Gastroesophageal sphincter (tissue), 4 donors: ENCODE measurements at regions not wholly inside any gene's neighbourhood (a gene's known extent, or its start where the extent isn't known, plus 50 kb on each side); places are given as distances from the start of the nearest gene placed in this dataset.
A peak's percentile ranks its signal among the peaks of the same experiment; 100 is the strongest.

Source experiments
- ATAC-seq: fragments of 150-250 bp; one replicate; pipeline ENCODE4 v1.9.1; 2016; ENCODE audit warnings: mild to moderate bottlenecking, moderate library complexity
- H3K27ac ChIP-seq, 4 donors: fragments of 200-600 bp; sonication (generic) in 3 of 4; 1 replicate in 3 of 4; 2 replicates in 1 of 4; pipeline ENCODE4 v1.5.1; 2016 to 2019
- H3K27me3 ChIP-seq: fragments of 200-600 bp; sonication (generic); one replicate; pipeline ENCODE4 v1.5.1; 2019
- H3K36me3 ChIP-seq, 2 donors: fragments of 200-600 bp; sonication (generic); one replicate each; pipeline ENCODE4 v1.5.1; 2019; ENCODE audit warnings: control low read depth in 1 of 2
- H3K4me1 ChIP-seq, 3 donors: fragments of 200-600 bp; sonication (generic); 1 replicate in 2 of 3; 2 replicates in 1 of 3; pipeline ENCODE4 v1.5.1; 2016 to 2019; ENCODE audit warnings: control low read depth in 2 of 3
- H3K4me3 ChIP-seq, 2 donors: fragments of 200-600 bp; sonication (generic); one replicate each; pipeline ENCODE4 v1.5.1; 2019; ENCODE audit warnings: mild to moderate bottlenecking in 1 of 2, moderate library complexity in 1 of 2
- H3K9me3 ChIP-seq, 3 donors: fragments of 200-600 bp; sonication (generic); one replicate each; pipeline ENCODE4 v1.5.1; 2017 to 2019; ENCODE audit warnings: control low read depth in 2 of 3
- EP300 ChIP-seq: sonication (generic); formaldehyde crosslinking; IDR thresholded peaks from one replicate; pipeline ENCODE4 v1.6.1; 2017; ENCODE audit warnings: antibody characterized with exemption, mild to moderate bottlenecking
- POLR2A ChIP-seq, 2 donors: fragments of 450-650 bp; IDR thresholded peaks; one replicate each; pipeline ENCODE4 v1.6.1; 2017; ENCODE audit warnings: antibody characterized with exemption in 2 of 2, mild to moderate bottlenecking in 2 of 2, moderate library complexity in 1 of 2
- POLR2AphosphoS5 ChIP-seq: sonication (generic); formaldehyde crosslinking; IDR thresholded peaks from one replicate; pipeline ENCODE4 v1.6.1; 2017; ENCODE audit warnings: antibody characterized with exemption
- WGBS, 2 donors: methylation state at CpG; one replicate each; pipeline ENCODE4 v1.1.5; 2018; ENCODE audit warnings: low coverage in 1 of 2; 5-methylcytosine and 5-hydroxymethylcytosine counted together
- TF ChIP-seq, protein P1 (sequence below), 4 experiments: fragments of 200-600 bp in 2 of 4; fragments of 450-650 bp in 2 of 4; sonication (generic) in 1 of 4; IDR thresholded peaks; one replicate each; pipeline ENCODE4 v1.5.1; 2017 to 2019; ENCODE audit warnings: antibody characterized with exemption in 4 of 4, mild to moderate bottlenecking in 2 of 4, moderate library complexity in 2 of 4

DNA sequence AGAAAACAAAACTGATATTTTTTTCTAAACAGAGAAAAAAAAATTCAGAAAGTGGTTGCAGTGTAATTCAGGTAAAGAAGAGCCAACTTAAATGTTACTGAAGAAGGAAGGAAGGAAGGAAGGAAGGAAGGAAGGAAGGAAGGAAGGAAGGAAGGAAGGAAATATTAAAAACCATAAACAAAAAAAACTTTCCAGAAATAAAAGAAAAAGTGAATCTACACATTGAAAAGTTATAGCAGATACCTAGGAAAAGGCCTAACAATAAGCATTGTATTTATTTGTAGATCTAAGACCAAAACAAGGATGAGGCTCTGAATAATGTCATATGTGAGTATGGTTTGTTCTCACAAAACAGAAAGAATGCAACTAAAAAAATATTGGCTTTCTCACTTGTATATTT lies 345.4 kb upstream of the NR5A2 start:
- TF ChIP-seq POLR2AphosphoS5: no peak
- no peak for TF ChIP-seq POLR2A (IDR thresholded peaks at IDR 0.05)
- no peak for TF ChIP-seq EP300
- TF ChIP-seq, protein P1, sequence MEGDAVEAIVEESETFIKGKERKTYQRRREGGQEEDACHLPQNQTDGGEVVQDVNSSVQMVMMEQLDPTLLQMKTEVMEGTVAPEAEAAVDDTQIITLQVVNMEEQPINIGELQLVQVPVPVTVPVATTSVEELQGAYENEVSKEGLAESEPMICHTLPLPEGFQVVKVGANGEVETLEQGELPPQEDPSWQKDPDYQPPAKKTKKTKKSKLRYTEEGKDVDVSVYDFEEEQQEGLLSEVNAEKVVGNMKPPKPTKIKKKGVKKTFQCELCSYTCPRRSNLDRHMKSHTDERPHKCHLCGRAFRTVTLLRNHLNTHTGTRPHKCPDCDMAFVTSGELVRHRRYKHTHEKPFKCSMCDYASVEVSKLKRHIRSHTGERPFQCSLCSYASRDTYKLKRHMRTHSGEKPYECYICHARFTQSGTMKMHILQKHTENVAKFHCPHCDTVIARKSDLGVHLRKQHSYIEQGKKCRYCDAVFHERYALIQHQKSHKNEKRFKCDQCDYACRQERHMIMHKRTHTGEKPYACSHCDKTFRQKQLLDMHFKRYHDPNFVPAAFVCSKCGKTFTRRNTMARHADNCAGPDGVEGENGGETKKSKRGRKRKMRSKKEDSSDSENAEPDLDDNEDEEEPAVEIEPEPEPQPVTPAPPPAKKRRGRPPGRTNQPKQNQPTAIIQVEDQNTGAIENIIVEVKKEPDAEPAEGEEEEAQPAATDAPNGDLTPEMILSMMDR (IDR thresholded peaks at IDR 0.05): no peak
- H3K27me3 ChIP-seq: no peaks in the 10 kb centered on the region
- no peak for ATAC-seq
- no peaks in the 10 kb centered on the region for H3K4me1 ChIP-seq
- H3K9me3 ChIP-seq: no peaks in the 10 kb centered on the region
- no peak overlapping the region for H3K27ac ChIP-seq
- H3K36me3 ChIP-seq: no peaks in the 10 kb centered on the region
- no peak overlapping the region for H3K4me3 ChIP-seq

DNA sequence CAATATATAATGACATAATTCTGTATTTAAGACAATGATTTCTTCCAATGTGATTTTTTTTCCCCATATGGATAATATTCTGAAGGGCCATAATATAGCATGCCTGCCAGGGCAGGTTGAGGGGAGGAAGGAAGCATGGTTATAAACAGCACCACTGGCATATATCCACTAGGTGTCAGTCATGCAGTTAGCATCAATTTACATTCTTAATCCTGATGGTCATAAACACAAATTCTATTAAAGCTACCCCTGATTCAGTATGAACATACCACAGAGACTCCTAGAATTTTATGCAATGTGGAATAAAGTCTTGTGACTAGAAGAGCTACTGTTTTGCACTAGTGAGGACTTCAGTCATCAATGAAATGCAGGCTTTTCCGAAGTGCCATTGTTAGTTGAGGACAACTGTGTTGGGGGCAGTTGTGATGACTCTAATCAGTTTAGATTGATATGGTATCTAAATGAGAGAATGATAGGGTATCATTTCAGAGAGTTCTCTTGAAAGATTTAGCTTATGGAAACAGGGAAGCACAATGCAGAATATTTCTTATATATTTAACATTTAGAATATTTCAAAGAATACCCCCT lies 342.7 kb upstream of the NR5A2 start:
- Histone ChIP-seq H3K4me3 (no peak overlapping the region), H3K4me1 (no peaks in the 10 kb centered on the region), H3K9me3 (no peaks in the 10 kb centered on the region), H3K36me3 (no peaks in the 10 kb centered on the region), H3K27ac (no peak overlapping the region), H3K27me3 (no peaks in the 10 kb centered on the region)
- no peak for ATAC-seq
- TF ChIP-seq, protein P1 (IDR thresholded peaks at IDR 0.05): peak in 3 of 4 experiments; percentile 50 to 59 (median 53)
- no peak for TF ChIP-seq POLR2A (IDR thresholded peaks at IDR 0.05)
- 71 to 82% methylated on average over 1 of the region's 1 CpG for WGBS, 2 donors

DNA sequence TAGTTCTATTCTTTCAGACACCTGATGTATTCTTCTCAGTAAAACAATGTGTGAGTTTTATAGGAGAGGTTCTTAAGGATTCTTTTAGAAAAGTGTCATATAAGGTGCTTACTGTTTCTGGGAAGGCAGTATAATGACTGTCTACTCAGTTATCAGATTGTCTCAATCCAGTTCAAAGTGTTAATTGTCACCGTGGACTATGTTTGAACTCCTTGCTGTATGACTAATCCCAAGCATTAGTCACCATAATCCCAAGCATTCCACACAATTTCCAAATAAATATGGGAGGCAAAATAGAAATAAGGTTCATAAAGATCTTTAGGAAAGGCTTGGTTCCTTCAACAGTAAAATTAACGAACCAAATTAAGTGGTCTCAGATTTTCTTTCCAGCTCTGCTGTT lies 342.1 kb upstream of the NR5A2 start:
- no peaks in the 10 kb centered on the region for H3K27me3 ChIP-seq
- H3K4me1 ChIP-seq: no peaks in the 10 kb centered on the region
- WGBS, 2 donors: 42 to 49% methylated on average over 2 of the region's 2 CpGs
- H3K9me3 ChIP-seq: no peaks in the 10 kb centered on the region
- no peak overlapping the region for H3K27ac ChIP-seq
- no peak overlapping the region for H3K4me3 ChIP-seq
- ATAC-seq: no peak
- TF ChIP-seq POLR2AphosphoS5 (peak; percentile 5), EP300 (no peak)
- H3K36me3 ChIP-seq: no peaks in the 10 kb centered on the region

DNA sequence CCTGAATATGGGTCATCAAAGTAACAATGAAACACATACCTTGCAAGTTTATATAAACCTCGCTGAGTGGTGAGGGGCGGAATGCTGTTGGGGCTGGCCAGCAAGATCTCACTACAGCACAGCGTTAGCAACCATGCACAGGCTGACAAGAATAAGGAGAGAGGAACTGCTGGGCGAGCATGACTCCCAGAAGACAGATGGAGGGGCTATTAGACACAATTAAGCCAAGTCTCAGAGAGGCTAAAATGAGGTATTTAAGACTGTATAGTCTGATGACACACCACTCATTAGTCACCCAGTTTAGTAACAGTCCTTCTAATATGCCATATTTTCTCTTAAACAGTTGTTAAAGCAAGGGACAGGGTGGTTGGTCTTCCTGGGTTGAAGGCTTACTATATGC lies 340.2 kb upstream of the NR5A2 start:
- H3K9me3 ChIP-seq: no peaks in the 10 kb centered on the region
- no peaks in the 10 kb centered on the region for H3K36me3 ChIP-seq
- no peaks in the 10 kb centered on the region for H3K4me1 ChIP-seq
- H3K27me3 ChIP-seq: no peaks in the 10 kb centered on the region
- no peak for ATAC-seq
- TF ChIP-seq POLR2AphosphoS5 (no peak), EP300 (no peak)
- TF ChIP-seq, protein P1 (IDR thresholded peaks at IDR 0.05): no peak
- WGBS, 2 donors: 27 to 60% methylated on average over 2 to 4 of the region's 4 CpGs
- no peak overlapping the region for H3K4me3 ChIP-seq
- no peak overlapping the region for H3K27ac ChIP-seq

DNA sequence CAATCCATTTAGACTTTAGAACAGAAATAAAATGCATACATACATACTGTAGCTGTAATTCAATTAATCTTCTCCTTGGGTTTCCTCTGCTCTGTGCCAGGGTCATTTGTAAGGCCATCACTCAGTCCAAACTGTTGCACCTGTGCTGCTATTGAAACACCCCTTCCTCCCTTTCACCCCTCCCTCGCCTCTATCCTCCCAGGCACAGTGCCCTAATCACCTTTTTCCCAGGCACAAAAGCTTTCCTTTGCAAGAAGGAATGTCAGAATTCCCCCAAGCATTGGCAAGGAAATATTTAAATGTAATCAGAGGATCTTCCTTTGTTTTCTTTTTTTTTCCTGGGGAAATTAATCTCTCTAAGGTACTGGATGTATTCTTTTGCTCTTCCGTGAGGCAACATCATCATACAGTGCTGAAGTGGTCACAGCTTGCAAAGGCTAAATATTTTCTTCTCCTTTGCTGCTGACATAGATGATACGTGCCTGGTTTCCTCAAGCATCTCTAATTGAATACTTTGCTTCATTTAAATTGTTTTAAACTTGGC lies 339.3 kb upstream of the NR5A2 start:
- Histone ChIP-seq H3K4me3 (no peak overlapping the region), H3K27ac (no peak overlapping the region), H3K27me3 (no peaks in the 10 kb centered on the region), H3K4me1 (no peaks in the 10 kb centered on the region), H3K9me3 (no peaks in the 10 kb centered on the region), H3K36me3 (no peaks in the 10 kb centered on the region)
- 0 to 46% methylated on average over 1 to 3 of the region's 3 CpGs for WGBS, 2 donors
- no peak for ATAC-seq
- TF ChIP-seq EP300: no peak

DNA sequence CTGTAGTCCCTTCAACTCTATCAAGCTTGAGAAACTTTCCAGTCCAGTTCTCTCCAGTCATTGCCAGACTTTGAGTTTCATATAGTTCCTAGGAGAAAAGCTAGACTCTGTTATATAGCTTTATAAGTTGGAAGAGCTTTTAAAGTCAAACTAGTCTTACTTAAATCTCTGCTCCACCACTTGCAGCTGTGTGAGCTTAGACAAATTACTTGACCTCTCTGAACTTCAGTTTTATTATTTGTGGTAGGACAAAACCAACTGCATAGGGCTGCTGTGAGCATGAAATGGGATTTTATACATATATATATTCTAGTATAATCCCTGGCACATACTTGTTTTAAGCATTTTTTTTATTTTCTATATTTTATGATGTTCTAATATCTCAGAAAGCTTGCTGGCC lies 338.7 kb upstream of the NR5A2 start:
- no peaks in the 10 kb centered on the region for H3K4me1 ChIP-seq
- no peaks in the 10 kb centered on the region for H3K36me3 ChIP-seq
- no peak overlapping the region for H3K4me3 ChIP-seq
- TF ChIP-seq EP300 (no peak), POLR2A (IDR thresholded peaks at IDR 0.05) (no peak), POLR2AphosphoS5 (no peak)
- TF ChIP-seq, protein P1 (IDR thresholded peaks at IDR 0.05): no peak
- H3K9me3 ChIP-seq: no peaks in the 10 kb centered on the region
- no peak for ATAC-seq
- no peaks in the 10 kb centered on the region for H3K27me3 ChIP-seq
- H3K27ac ChIP-seq: no peak overlapping the region
